NCI-H146 treated with DMSO at 0.1 percent for 48 hours (cell line): ENCODE measurements at regions not wholly inside any gene's neighbourhood (a gene's known extent, or its start where the extent isn't known, plus 50 kb on each side); places are given as distances from the start of the nearest gene placed in this dataset.

Experiments
- DNase-seq: peaks from one replicate; lab custom pipeline; 2025; ENCODE audit not compliant: unreplicated experiment; lab: John Stamatoyannopoulos, UW

DNA sequence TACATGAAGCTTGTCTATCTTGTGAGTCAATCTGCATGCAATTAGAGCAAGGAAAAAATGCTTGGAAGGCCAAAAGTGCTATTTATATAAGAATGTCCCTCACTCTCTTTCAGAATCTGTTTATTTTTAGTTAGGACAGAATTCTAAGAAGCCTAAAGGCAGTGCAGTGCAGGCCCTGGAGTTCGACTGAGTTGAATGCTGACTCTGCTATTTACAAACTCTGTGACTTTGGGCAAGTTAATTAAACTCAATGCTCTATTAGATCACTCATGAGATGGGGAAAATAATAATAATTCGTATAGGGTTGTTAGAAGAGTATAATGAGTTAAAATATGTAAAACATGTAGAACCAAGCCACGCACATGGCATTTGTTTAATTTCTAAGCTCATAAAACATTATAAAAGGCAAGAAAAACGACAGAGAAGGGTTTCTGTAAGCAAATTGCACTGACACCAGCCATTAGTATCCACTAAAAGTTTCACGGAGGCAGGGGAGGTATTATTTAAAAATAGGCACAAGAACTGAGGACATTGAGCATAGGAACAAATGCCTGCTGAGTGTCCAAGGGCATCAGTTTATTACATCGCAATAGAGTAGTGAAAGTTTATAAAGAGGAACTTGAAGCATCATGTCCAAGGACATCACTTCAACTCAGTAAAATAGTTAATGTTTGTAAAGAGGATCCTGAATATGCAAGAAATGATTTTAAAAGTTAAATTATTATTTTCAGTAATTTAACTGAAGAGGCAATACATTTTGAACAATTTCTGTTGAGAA is 115.0 kb upstream of the INPP4B start:
- DNase-seq, result no peak

DNA sequence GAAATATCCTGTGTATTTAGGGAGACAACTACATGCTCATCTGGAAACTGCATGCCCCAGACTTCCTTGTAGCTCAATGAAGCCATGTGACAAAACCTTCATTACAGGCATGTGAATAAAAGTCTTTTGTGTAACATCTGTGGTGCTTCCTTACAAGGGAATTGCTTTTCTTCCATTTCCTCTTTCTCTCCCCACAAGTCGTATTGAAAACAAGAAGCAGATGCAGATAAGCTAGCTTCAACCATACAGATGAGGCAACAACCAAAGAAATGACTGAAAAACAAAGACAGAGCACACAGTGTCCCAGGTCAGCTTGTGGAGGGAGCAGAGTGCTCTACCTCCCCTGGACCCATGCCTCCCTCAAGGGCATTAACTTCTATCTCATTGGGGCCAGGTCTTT is 115.8 kb upstream of the INPP4B start:
- DNase-seq, result no peak

DNA sequence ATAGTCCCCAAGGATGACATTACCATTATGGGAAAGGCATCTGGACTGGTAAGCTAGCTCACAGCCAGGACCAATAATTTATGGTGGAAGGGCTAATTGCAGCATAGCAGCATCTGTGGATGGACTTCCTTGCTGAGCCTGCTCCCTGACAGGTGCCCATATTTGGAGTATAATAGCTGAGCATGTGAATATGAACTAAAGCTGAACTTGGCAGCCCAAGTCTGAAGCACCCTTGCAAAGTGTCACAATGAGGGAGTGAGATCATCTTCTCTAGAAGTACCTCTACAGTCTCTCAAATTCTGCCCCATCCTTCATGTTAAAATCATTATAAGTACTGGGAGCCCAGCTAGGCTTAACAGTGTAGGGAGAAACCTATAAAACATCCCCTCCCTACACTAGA is 128.2 kb upstream of the INPP4B start:
- no peak for DNase-seq

DNA sequence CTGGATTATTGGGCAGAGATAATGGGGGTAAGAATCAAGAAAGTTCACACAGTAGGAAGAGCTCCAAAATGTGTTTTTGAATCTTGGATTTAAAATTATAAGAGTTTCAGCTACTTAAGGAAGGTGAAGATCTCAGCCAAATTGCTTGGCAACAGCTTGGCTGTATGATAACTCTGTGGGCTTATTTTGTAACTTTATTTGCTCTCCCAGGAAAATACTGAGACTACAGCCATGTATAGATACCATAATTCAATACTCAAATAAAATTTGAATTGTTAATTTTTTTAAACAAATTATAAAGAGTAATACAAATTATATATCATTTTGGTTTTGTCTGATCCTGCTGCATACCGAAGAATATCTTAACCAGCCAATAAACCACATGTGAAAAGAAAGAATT is 129.5 kb upstream of the INPP4B start:
- DNase-seq, result no peak

DNA sequence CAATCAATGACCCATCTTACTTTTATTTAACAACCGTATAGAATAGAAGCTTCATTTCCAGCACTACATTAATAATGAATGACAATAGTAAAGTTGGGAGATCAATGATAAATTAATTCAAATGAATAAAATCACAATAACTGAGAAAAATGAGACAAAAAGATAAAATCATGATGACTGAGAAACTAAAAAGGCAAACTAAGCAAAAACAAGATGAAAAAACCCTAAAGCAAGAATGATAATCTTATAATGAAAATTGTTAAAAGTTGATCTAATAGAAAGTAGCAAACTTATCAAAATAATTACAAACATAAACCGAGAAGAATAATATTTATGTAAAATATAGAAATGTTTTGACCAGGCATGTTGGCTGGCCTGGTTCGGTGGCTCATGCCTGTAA is 130.4 kb upstream of the INPP4B start:
- no peak for DNase-seq

DNA sequence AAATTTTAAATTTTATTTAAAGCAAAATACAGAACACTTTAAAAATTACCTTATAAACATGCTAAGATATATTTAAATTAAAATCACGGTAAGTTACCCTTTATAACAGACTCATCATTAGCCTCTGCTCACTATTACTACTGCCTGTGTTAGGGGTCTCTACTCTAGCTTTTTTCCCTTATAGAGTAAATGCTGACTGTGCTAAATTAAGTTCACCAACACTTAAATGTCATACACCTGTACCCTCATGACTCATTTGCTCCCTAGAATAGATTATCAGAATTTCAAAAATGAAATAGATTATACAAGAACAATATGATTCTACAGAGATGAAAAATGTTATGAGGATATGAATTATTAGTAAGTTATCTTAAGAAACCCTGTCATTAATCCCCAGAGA is 131.1 kb upstream of the INPP4B start:
- DNase-seq, result no peak

DNA sequence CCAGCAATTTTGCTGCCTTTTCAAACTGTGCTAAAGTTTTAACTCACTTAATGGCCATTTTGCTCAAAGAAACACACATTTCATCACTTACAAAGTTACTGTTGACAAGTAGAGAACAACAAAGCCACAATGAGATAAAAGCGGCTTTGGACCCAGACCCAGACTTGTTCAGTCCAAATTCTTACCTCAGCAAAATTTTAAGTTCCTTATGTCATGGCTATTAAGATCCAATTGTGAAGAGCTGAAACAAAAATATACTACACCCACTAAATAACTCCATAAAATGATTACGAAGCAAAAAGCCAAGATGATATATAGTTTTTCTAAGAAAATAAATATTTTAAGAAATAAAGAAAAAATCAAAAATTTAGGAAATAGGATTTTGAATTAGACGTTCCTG is 137.0 kb upstream of the INPP4B start:
- no peak for DNase-seq

DNA sequence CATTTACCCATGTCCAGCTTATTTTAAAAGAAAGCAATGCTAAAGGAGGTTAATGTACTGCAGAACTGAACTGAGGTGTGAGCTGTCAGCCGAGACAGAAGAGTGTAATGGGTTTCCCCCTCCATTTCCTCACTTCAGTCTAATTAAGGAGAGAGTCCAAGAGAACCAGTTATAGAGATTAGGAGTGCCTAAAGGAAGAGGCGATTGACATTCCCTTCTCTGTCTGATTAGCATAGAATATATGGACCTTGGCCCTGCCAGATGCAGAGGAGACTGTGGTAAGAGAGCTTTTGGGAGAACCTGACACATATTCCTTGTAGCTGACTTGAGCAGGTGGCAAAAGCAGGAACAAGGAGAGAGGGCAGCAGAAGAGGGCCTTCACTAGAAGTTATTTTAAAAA is 137.5 kb upstream of the INPP4B start:
- no peak for DNase-seq

DNA sequence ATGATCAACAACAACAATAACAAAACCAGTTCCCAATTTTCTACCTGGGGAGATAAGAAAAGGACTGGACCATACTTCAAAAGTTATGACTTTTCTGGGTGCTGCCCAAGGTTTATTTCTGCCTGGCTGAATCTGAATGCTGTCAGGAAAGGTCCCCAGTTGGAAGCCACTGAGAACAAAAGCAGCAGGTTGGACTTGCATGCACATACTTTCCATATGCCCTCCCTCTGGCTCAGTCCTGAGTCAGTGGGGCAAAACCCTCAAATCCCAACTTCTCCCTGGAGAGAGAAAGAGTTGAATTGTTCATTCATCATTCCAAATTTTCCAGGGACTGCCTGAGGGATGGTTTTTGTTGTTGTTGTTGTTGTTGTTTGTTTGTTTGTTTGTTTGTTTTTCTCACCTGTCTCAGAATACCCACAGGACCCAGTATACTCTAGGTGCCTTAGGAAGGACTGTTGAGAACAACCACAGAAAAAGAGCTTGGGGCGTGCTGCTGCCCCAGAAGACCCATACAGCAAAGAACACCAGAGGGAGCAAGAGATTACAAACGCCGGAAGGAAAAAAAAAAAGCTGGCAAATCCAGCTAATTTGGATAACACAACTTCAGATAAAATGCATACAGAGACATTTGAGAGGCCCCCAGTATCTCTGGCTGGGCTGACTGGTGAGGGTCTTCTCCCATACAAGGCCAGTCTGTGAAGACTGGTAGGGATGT is 138.9 kb upstream of the INPP4B start:
- no peak for DNase-seq

DNA sequence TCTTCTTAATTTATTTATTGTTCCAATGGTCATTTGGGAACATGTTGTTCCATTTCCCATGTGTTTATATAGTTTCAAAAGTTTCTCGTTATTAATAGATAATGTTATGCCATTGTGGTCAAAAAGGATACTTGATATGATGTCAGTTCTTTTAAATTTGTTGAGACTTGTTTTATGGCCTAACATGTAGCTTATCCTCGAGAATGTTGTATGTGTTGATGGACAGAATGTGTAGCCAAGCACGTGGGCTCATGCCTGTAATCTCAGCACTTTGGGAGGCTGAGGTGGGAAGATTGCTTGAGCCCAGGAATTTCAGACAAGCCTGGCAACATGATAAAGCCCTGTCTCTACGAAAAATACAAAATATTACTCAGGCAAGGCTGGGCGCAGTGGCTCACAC is 168.5 kb upstream of the USP38 start:
- no peak for DNase-seq

DNA sequence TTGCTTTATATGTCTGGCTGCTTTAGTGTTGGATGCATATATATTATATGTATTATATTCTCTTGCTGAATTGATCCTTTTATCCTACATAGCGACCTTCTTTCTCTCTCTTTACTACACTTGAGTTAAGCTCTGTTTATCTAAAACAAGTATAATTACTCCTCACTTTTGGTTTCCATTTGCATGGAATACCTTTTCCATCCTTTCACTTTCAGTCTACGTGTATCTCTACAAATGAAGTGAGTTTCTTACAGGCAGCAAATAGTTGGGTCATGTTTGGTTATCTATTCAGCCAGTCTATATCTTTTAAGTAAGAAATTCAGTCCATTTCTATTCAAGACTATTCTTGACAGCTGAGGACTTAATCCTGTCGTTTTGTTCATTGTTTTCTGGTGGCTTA is 167.5 kb upstream of the USP38 start:
- DNase-seq, result no peak

DNA sequence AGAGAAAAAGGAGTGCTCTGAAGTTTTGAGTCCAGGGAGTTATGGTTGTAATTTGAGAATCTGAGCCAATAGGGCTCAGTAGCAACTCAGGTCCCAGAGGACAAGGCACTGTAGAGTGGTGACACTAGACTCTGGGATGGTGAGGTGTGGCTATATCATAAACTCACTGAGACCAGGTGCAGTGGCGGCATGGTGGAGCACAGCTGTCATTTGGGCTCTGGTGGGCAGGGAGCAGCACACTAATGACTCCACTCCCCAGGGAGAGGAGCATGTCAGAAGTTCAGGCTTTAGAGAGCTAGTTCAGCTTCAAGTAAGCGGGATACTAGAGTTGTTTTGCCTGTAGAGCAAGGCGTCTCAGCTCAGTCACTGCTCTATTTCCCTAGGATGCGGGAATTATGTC is 165.4 kb upstream of the USP38 start:
- no peak for DNase-seq

DNA sequence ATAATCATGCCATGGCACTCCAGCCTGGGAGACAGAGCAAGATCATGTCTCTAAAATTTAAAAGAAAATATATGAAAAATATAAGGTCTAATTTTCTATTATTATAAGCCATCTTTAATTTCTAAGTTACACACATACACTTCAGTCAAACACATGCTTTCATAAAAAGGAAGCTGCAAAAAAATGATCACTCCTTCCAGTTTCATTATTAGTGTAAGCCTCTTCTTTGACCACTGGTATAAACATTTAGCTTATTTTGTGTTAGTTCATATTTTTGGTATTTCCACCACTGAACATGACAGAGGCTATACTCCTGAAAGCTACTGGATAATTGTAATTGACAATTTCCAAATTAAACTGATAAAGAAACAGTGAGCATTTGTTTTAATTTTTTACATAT is 163.3 kb upstream of the USP38 start:
- DNase-seq, result no peak

DNA sequence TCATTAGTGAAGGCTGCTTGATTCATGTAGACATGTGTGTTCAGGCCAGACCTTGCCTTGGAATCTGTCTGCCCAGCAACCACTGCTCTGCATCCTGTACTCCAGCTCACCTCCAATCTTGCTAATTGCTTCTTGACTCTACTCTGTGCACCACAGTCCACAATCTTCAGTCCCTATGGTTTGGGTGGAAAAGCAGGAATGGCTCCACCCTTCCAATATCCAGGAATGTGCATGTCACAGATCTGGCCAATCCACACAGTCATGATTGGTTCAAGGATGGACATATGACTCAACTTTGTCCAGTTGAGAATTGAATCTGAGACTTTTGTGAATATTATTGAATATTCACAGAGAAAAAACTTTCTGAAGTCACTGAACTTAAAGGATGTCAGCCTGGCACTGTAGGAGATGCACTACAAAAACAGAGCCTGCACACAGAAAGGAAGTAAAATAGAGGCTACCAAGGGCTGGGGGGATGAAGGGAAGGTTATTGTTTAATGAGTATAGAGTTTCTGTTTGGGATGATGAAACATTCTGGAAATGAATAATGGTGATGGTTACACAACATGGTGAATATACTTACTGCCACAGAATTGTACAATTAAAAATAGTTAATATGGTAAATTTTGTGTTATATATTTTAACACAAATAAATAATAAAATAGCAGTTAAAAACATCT is 161.3 kb upstream of the USP38 start:
- no peak for DNase-seq

DNA sequence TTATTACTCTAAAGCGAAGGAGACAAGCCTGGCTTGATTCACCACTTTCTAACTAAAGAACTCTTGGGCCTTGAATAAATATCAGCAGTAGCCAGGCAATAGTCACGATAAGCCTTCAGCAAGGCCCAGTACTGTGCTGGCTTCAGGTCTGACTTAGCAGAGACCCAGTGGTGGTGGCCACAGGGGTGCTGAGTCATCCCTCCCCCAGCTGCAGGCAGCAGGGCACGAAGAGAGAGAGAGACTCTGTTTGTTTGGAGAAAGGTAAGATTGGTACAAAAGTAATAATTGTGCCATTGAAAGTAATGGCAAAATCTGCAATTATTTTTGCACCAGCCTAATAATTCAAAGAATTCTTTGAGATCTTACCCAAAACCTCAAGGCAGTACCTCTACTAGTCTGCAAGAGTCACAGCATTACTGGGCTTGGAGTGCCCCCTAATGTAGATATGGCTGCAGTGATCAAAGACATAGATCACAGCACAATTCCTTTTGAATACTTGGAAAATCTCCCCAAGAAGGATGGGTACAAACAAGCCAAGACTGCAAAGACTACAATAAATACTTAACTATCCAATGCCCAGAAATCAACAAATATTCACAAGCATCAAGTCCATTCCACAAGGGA is 159.5 kb upstream of the USP38 start:
- DNase-seq, result no peak

DNA sequence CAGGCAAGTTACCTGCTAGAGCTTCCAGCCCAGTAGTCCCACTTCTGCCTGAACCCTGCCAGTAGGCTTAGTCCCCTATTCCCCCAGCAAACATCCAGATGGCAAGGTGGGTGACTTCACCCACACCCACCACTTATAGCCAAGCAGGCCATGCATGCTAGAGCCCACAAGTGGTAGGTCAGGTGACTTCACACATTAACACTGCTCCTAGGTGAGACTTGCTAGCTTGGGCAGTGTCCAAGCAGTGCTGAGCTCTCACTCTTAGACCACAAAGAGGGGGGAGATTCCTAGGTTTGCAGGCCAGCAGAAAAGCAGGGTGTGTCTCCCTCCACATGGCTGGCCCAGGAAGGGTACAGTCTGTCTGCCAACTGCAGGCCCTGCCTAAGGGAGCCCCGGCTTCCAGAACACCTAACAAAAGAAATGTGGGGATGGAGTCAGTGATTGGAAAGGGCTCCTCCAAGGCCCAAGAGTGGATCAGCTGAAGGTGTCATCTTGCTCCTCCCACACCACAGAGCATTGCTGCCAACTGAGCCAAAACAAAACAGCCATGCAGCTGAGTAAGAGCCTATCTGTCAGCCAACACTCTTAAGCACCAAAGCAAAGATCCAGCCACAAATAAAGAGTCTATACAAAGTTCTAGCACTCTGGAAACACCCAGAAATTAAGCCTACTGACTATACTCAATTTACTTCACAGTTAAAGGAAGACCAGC is 158.1 kb upstream of the USP38 start:
- no peak for DNase-seq

DNA sequence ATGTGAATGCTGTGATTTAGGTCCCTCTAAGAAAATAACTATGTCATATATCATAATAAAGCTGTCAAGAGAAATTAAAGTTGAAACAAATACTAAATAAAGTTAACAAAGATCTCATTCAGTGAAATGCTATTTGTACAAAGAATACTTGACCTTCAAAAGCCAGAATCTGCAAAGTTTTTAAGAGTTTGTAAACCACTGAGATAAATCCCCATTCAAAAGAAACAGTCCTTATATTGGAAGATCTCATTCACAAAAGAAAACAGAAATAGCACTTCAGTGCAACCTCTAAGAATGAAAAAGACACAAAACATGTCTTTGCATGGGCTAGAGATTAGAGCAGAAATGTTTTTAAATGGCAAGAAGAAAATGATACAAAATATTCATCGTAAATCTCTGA is 149.1 kb upstream of the USP38 start:
- DNase-seq, result no peak

DNA sequence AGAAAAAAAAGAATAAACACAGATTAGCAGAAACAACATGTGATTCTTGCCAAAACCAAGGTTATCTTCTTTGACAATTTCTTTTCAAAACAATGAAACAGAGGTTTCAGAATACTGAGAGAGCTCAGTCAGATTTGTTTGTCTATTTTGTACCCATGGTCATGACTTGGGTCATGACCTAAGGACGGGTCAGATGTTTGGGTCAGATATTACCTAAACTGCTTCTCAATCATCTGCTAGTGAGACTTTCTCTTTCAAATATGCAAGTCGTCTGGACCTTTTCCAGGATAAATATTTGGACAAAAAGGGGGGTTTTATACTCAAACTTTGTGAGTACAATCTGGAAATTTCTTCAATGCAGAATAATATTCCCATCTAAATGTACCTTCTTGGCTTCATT is 148.3 kb upstream of the USP38 start:
- no peak for DNase-seq

DNA sequence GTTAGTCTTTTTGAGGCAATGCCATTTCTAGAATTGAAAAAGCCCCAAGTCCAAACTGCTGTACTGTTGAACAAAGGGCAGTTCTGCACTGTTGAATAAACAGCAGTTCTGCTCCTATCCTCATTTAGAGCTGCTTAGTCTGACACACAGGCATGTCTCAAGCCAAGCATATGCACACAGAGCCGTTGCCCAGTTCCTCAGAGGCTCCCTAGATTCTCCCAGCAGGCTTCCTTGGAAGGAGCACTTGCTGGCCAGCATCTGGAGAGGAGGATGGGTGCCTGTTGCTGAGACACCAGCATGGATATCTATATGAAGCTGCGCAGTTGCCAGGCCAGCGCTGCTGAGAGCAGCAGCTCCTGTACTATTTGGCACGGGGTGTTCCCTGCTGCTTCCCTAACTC is 138.3 kb upstream of the USP38 start:
- DNase-seq, result no peak

DNA sequence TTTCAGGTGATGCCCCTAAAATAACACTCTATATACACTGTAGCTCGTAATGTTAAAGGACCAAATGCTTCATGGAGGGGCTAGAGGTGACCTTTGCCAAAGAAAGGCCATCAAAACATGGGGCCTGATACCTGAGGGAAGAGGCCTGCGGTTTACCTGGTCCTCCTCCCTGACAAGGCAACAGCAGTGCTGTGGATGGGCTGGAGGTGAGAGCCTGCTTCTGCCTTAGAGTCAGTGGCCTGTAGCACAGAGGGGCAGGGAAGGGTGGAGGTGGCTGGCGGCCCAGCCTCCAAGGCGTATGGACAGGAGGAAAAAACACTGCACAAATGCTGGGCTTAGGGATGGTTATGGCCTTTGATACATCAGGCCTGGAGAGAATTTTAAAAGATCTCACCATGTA is 137.8 kb upstream of the USP38 start:
- DNase-seq, result no peak

DNA sequence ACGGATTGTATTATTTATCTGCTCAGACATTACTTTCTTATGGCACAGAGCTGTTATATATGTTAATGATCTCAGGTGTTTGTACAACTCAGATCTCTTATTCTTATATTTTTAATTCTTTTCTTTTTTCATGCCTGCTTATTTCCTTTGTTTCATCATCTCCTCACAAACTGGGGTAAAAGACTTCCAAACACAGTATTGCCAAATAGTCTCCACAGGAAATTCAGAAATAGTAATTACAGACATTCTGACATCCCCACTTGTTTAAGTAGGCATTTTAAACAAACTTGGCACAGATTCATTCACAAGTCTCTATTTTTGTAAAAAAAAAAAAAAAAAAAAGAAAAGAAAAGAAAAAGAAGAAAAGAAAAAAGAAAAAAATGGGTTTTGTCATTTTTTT is 129.7 kb upstream of the USP38 start:
- DNase-seq, result no peak
